GM19240 (cell line): ENCODE measurements at regions not wholly inside any gene's neighbourhood (a gene's known extent, or its start where the extent isn't known, plus 50 kb on each side); places are given as distances from the start of the nearest gene placed in this dataset.
"Not testable (repeated sequence)": the region's sequence is repeated elsewhere in the genome, so short reads cannot be mapped to it uniquely, and the experiment has no call there.

Source experiments
- DNase-seq: peaks from one replicate; pipeline ENCODE4 v3.0.0; 2011; ENCODE audit warnings: low spot score; ENCODE audit not compliant: insufficient read length

DNA sequence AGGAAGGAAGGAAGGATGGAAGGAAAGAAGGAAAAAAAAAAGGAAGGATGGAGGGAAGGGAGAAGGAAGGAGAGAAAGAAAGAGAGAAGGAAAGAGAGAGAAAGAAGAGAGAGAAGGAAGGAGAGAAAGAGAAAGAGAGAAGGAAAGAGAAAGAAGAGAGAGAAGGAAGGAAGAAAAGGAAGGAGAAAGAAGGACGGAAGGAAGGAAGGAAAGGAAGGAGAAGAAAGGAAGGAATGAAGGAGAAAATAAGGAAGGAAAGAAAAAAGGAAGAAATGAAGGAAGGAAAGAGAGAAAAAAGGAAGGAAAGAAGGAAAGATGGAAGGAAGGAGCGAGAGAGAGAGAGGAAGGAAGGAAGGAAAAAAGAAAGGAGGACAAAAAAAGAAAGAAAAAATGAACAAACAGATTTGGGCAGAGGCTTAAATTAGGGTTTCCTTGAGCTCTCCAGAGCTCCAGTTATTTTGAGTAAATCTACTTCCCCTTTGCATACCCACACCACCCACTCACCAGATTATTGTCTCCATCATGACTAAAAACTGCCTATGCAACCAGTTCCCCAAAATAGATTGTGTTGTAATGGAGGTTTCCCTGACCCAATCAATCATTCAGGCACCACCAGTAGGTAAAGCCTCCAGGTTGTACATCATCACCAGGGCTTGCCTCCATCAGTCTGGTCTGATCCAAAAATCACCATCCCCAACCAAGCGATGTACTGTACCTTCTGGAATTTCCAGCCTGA lies 1722.9 kb upstream of the PCDH10 start:
- DNase-seq: no peak

DNA sequence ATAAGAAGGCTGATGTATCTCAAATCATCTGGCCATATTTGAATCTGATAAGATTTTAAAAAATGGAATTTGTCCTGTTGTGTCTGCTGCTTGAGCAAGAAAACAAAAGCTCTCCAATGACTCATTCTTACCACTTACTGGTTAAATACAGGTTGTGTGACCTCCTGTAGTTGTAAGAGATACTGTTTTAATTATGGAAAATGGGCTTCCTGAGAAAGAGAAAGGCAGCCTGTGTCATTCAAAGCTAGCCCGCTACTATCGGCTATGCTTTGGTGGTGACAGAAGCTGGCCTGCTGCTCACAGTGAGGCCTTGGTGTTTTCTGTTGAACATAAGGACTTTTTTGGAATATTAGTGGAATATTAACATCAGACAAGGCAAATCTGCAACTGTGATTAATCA lies 1722.1 kb upstream of the PCDH10 start:
- no peak for DNase-seq

DNA sequence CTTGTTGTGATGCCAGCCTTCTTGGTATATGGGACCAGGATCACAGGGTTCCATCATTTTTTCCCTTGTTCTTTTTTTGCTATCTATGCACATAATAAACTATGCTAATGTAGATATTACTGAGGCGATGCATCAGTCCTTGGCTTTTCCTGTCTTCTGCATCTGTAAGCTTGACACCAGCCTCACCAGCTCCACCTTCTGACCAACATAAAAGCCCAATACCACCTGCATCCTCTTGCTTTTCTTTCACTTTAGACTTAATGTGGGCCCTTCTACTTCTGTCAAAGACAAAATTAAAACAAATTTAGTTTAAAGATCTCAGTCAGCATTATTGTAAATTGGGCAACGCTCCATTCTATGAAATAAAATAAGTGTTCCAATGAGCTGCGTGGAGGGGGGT lies 1718.8 kb upstream of the PCDH10 start:
- no peak for DNase-seq

- DNase-seq: no peak
These were observed 1707.9 kb upstream of the PCDH10 start for GRCh38 chr4:131441004-131441688.

DNA sequence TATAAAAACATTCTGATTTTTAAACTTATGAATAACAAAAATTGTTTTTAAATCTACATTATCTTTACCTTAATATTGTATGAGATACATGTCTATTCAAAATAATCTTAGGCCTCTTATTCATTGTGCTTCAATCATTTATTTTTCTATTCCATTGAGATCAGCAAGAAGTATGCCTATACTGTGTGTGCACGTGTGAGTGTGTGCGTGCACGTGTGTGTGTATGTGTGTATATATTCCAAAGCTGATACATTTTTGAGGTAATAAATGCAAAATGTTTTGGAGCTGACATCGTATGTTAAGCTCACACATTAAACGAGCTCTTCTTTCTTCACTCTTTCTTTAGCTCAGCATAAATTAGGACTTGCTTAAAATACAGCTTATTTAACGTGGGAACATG lies 1701.2 kb upstream of the PCDH10 start:
- no peak for DNase-seq

DNA sequence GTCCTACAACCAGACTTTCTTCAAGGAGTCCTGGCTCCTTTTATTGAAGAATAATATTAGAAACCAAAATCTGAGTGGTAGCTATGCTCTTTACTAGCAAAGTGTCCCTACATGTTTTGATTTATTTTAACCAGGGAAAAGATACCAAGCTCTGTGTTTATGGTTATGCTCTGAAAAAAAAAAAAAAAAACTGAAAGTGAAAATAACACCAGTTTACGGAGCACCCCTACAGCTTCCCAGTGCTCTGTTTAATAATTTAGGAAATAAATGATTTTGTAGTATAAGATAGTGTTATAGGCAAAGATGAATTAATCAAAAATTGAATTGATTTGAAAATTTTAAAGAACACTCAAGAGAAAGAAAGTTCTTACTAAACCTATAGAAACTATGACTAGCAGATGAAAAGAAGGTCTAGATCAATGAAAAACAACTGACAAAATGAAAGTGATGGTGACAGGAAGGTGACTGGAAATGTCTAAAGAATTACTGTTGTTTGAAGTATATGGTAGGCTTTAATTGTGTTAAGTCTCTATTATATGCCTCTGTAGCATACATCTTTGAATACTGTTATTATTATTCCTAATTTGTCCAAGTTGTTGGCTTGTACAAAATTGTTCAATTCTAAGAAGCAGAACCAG lies 1698.4 kb upstream of the PCDH10 start:
- DNase-seq: no peak

- DNase-seq: no peak
These were observed 1689.5 kb upstream of the PCDH10 start for GRCh38 chr4:131459430-131460101.

GRCh38 chr4:131470360-131470759 lies 1678.7 kb upstream of the PCDH10 start:
- no peak for DNase-seq

GRCh38 chr4:131488772-131489171 lies 1660.3 kb upstream of the PCDH10 start:
- no peak for DNase-seq

DNA sequence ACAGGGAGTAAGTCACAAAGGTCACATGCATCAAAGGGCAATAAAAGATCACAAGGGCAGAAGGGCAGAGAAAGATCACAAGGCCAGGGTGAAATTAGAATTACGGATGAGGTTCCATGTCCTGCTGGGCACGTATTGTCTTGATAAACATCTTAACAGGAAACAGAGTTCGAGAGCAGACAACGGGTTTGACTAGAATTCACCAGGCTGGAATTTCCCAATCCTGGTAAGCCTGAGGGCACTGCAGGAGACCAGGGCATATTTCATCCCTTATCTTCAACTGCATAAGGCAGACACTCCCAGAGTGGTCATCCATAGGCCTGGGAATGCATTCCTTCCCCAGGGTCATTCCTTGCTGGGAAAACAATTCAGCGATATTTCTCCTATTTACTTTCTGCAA lies 1652.9 kb upstream of the PCDH10 start:
- not testable (repeated sequence) for DNase-seq

- no peak for DNase-seq
These were observed 1649.8 kb upstream of the PCDH10 start for GRCh38 chr4:131499141-131499873.

- DNase-seq: no peak
These were observed 1639.6 kb upstream of the PCDH10 start for GRCh38 chr4:131509521-131509920.

- no peak for DNase-seq
These were observed 1622.4 kb upstream of the PCDH10 start for GRCh38 chr4:131526686-131527085.

GRCh38 chr4:131531087-131531486 lies 1618.0 kb upstream of the PCDH10 start:
- DNase-seq: no peak

DNA sequence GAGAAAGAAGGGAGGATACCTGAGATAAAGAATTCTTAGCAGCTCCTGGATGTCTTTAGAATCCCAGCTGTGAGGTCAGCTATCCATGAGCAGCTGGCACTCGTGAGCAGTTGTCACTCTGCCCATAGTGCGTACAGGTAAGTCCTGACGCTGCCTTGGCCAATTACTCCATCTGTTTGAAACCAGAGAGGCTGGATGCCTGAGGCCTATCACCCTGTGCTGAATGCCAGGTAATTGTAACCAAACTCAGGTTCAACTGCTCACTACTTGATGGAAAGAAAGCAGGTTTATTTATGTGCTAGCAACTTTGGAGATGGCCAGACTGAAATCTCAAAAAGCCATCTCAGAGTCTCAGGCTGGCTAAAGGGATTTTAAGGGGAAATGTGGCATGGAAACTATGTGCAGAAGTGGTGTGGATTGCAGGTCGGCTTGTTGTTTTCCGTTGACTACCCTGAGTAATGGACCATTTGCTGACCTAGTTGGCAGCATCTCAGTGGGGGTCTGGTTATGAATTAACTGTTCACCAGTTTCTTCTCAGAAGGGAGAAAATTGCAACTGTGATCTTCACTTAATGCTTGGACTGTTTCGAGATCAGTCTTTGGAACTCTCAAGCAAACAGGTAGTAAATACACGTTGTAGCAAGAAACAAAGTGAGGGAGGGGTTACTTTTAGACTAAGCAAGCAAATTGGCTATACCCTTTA lies 1614.0 kb upstream of the PCDH10 start:
- DNase-seq: no peak

DNA sequence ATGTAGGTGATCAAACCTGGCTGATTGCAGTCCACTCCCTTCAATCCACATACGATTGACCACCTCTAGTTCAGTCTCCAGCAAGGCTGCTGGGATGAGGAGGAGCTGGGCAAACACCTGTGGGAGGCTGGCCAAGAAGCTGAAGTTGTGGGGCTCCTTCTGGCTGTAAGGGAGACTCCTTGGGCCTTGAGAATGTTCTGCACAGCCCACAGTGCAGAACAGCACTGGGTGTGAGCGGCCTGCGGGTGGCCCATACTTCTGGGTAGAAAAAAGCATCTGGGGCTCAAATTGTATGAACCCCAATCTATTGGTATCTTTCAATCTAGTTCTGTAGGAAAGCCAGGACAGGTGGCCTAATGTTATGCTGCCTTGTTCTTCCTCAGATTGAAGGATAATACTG lies 1608.8 kb upstream of the PCDH10 start:
- DNase-seq: no peak

- no peak for DNase-seq
These were observed 1601.5 kb upstream of the PCDH10 start for GRCh38 chr4:131547506-131547981.

- no peak for DNase-seq
These were observed 1597.8 kb upstream of the PCDH10 start for GRCh38 chr4:131551306-131551705.

DNA sequence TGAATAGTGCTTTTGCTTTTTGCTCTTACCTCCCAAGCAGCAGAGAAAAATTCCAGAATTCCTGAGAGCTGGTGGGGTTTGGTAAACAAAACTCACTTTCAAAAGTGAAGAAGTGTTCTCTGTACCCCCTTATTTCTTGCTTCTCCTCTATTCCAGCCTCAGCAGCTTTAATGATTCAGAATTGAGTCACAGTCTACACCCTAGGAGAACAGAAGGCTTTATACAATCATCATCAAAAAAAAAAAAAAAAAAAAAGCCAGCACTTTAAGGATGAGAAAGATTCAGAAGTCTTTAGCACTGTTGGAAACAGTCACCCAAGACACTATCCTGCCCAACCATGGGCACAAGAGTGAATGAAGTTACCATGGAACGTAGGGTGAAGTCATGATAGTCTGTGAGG lies 1583.1 kb upstream of the PCDH10 start:
- no peak for DNase-seq

- DNase-seq: no peak
These were observed 1564.5 kb upstream of the PCDH10 start for GRCh38 chr4:131584587-131584986.

GRCh38 chr4:131595140-131595539 lies 1554.0 kb upstream of the PCDH10 start:
- no peak for DNase-seq
